GM21390 (cell line): ENCODE measurements at regions not wholly inside any gene's neighbourhood (a gene's known extent, or its start where the extent isn't known, plus 50 kb on each side); places are given as distances from the start of the nearest gene placed in this dataset.
"Not testable (repeated sequence)": the region's sequence is repeated elsewhere in the genome, so short reads cannot be mapped to it uniquely, and the experiment has no call there.

Experiments
- ATAC-seq: cut with Tn5 transposase; IDR thresholded peaks from one replicate; pipeline ENCODE4 v1.9.1; 2021; ENCODE audit not compliant: unreplicated experiment

- ATAC-seq, result peak; percentile 60
Measured at GRCh38 chr4:154982187-154983047, 201.3 kb downstream of the RBM46 start.

GRCh38 chr4:154983714-154984113 lies 202.6 kb downstream of the RBM46 start:
- ATAC-seq, result no peak

- ATAC-seq, result peak; percentile 98
Measured at GRCh38 chr4:154984148-154984547, 203.1 kb downstream of the RBM46 start.

- no peak for ATAC-seq
Measured at GRCh38 chr4:154984616-154985015, 203.5 kb downstream of the RBM46 start.

- ATAC-seq, result no peak
Measured at GRCh38 chr4:154985673-154986072, 204.6 kb downstream of the RBM46 start.

GRCh38 chr4:154988511-154988910 lies 207.4 kb downstream of the RBM46 start:
- ATAC-seq, result no peak

GRCh38 chr4:154989511-154989910 lies 208.4 kb downstream of the RBM46 start:
- no peak for ATAC-seq

- ATAC-seq, result not testable (repeated sequence)
Measured at GRCh38 chr4:154997866-154998265, 210.6 kb upstream of the NPY2R start.

GRCh38 chr4:154998284-154998683 lies 210.2 kb upstream of the NPY2R start:
- no peak for ATAC-seq

- ATAC-seq, result no peak
Measured at GRCh38 chr4:154998773-154999172, 209.7 kb upstream of the NPY2R start.

GRCh38 chr4:154999950-155000578 lies 208.4 kb upstream of the NPY2R start:
- ATAC-seq, result no peak

GRCh38 chr4:155001251-155001650 lies 207.2 kb upstream of the NPY2R start:
- no peak for ATAC-seq

- ATAC-seq, result no peak
Measured at GRCh38 chr4:155005395-155006090, 202.9 kb upstream of the NPY2R start.

- ATAC-seq, result no peak
Measured at GRCh38 chr4:155007660-155008176, 200.7 kb upstream of the NPY2R start.

GRCh38 chr4:155008389-155008788 lies 200.0 kb upstream of the NPY2R start:
- no peak for ATAC-seq

GRCh38 chr4:155009288-155009687 lies 199.1 kb upstream of the NPY2R start:
- no peak for ATAC-seq

GRCh38 chr4:155010376-155010775 lies 198.1 kb upstream of the NPY2R start:
- no peak for ATAC-seq

- no peak for ATAC-seq
Measured at GRCh38 chr4:155011163-155011780, 197.2 kb upstream of the NPY2R start.

GRCh38 chr4:155012469-155012868 lies 196.0 kb upstream of the NPY2R start:
- no peak for ATAC-seq

GRCh38 chr4:155017426-155017825 lies 191.0 kb upstream of the NPY2R start:
- ATAC-seq, result no peak
